HG03521 (cell line): ENCODE measurements at regions not wholly inside any gene's neighbourhood (a gene's known extent, or its start where the extent isn't known, plus 50 kb on each side); places are given as distances from the start of the nearest gene placed in this dataset.
"Not testable (repeated sequence)": the region's sequence is repeated elsewhere in the genome, so short reads cannot be mapped to it uniquely, and the experiment has no call there.

Experiments
- ATAC-seq: cut with Tn5 transposase; IDR thresholded peaks from one replicate; pipeline ENCODE4 v1.9.1; 2021; ENCODE audit warnings: mild to moderate bottlenecking, moderate library complexity; ENCODE audit not compliant: unreplicated experiment

- no peak for ATAC-seq
Measured at GRCh38 chr18:34521040-34521439, 189.1 kb upstream of the DTNA start.

GRCh38 chr18:34522603-34523002, 187.5 kb upstream of the DTNA start:
- ATAC-seq = no peak

GRCh38 chr18:34525244-34525643, 184.9 kb upstream of the DTNA start:
- ATAC-seq = no peak

GRCh38 chr18:34528177-34528576, 181.9 kb upstream of the DTNA start:
- no peak for ATAC-seq

- ATAC-seq = no peak
Measured at GRCh38 chr18:34529358-34530335, 180.5 kb upstream of the DTNA start.

- no peak for ATAC-seq
Measured at GRCh38 chr18:34531110-34531509, 179.0 kb upstream of the DTNA start.

- ATAC-seq = not testable (repeated sequence)
Measured at GRCh38 chr18:34534642-34535041, 175.5 kb upstream of the DTNA start.

- no peak for ATAC-seq
Measured at GRCh38 chr18:34540897-34541296, 169.2 kb upstream of the DTNA start.

GRCh38 chr18:34542625-34543024, 167.5 kb upstream of the DTNA start:
- ATAC-seq = no peak

- no peak for ATAC-seq
Measured at GRCh38 chr18:34543356-34543755, 166.7 kb upstream of the DTNA start.

- no peak for ATAC-seq
Measured at GRCh38 chr18:34543945-34544344, 166.2 kb upstream of the DTNA start.

GRCh38 chr18:34544930-34545329, 165.2 kb upstream of the DTNA start:
- no peak for ATAC-seq

- no peak for ATAC-seq
Measured at GRCh38 chr18:34548120-34548972, 161.8 kb upstream of the DTNA start.

- ATAC-seq = no peak
Measured at GRCh38 chr18:34548973-34549294, 161.2 kb upstream of the DTNA start.

- no peak for ATAC-seq
Measured at GRCh38 chr18:34549367-34549766, 160.7 kb upstream of the DTNA start.

- ATAC-seq = no peak
Measured at GRCh38 chr18:34550156-34550555, 159.9 kb upstream of the DTNA start.

- no peak for ATAC-seq
Measured at GRCh38 chr18:34550902-34551301, 159.2 kb upstream of the DTNA start.

- ATAC-seq = no peak
Measured at GRCh38 chr18:34551824-34552223, 158.3 kb upstream of the DTNA start.

GRCh38 chr18:34562252-34562870, 147.7 kb upstream of the DTNA start:
- no peak for ATAC-seq

GRCh38 chr18:34567857-34568256, 142.2 kb upstream of the DTNA start:
- no peak for ATAC-seq

- ATAC-seq = no peak
Measured at GRCh38 chr18:34576622-34577021, 133.5 kb upstream of the DTNA start.
